Ecto neural progenitor cell (in vitro differentiated cells): ENCODE measurements at regions not wholly inside any gene's neighbourhood (a gene's known extent, or its start where the extent isn't known, plus 50 kb on each side); places are given as distances from the start of the nearest gene placed in this dataset.

Experiments used
- DNase-seq: peaks from one replicate; pipeline ENCODE4 v3.0.0-alpha.2; 2018; ENCODE audit warnings: low spot score

DNA sequence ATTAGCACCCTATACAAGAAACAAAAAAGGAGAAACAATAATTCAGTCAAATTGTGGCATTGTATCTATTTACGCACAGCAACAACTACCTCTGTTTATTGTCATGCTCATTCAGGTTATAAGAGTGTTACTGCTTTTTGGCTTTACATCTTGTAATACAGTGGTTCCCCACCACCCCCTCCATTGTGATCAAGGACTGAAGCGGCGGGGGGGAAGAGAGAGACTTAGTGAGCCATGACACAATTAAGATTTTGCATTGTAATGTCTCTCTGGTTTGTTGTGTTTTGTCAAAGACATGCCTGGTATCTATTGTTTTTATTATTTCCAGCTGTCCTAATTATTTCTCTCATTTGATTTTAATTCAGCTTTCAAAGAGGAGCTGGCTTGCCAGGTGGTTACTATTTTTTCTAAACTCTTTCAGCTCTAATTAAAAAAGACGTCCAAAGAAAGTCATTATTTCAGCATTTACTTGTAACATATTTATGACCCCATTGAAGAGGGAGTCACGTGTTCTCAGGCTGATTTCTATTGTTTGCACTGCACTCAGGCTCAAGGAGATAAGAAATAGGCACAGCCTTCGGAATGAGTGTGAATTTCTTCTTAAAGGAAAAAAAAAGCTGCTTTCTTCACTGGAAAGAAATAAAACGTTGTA, 234.4 kb upstream of the TBL1XR1 start:
- no peak for DNase-seq

DNA sequence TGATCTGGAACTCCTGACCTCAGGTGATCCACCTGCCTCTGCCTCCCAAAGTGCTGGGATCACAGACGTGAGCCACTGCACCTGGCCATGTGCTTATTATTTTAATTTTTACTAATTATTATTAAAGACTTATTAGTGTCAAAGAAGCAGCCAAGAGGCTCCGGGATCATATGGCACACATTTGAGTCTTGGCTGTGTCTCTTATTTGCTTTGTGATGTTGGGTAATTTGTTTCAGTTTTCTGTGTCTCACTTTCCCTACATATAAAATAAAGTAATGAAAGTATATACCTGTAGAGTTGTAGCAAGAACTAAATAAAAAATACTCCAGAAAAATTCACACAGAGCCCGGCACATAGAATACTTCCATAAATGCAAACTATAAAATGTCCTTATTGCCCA, 238.0 kb upstream of the TBL1XR1 start:
- no peak for DNase-seq

DNA sequence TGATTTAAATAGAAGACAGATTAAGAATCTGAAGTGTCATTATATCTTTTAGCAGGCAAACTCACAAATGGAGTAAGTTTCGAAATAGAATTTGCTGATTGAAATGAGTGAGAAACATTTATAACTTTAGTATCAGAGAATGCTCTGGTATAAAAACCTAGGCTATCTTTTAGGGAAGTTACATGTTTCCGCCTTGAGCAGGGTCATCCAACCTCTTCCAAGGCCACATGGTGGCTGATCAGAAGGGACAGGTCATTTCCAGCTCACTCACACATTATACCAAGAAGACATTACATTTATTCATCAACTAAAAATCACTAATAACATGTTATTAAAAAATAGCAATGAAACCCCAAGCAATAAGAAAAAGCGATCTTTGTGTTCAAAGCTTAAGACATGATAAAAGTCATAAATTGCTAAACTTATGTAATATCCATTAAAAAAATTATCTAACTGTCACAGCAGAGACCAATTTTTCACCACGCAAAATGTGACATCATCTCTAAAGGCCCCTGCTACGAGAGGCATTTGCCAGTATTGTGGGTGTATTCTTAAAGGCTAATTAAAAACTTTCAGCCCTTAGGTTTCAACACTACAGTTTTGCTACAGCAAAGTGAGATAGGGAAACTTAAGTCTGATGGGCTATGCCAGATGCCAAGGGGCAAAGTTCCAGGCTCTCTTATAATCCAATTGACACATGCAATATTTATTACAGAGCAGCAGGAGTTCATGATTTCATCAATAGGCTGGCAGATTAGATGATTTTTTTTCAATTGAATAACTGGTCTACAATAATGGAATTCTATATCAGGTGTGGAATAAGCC, 240.4 kb upstream of the TBL1XR1 start:
- DNase-seq, result no peak

DNA sequence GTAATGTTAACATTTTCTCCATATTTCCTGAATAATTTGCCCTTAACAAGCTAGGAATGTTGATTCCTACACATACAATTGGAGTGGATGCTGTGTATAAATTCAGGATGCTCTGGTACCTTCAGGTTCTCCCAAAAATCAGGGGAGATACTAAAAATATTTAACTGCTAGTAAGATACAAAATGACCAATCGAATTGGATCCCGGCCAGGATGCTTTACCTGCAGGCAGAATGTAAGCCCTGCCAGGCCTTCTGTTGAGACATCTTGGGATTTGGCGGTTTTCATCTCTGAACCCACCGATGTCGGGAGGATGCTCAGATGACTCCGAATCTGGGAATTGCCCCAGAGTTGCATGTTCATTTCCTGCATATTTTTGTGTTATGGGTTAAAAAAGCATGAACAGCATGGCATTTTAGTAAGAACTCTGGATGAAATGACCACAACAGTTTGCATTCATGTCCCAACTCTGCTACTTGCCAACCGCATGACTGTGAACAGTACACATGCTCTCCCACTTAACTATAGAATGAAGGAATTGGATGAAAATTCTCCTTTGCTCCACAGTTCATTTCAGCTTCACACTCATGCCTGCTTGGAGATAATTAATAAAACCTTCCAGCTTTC, 241.4 kb upstream of the TBL1XR1 start:
- no peak for DNase-seq

DNA sequence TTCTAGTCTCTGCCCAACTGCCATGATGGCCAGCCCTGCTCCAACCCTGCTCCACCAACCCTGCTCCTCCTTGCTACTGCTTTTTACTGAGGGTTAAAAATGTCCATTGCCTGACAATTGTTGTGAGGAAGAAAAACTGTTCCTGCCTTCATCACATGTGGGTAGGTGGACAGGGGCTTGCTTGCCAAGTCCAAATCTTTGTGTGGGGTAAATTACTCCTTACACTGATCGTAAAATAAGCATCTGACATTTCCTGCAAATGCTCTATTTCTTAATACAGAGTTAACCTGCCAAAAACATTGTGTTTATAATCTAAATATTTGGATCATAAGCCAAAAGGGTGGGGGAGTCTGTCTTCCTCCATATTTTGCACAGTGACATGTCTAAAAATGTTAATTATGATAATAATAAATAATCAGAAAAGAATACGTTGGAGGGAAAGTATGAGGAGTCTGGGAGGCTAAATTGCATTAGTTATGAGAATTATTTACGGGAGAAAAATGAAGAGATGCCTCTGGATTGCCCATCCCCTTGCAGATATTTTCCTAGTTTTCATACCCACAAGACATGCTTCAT, 242.5 kb upstream of the TBL1XR1 start:
- DNase-seq, result no peak

DNA sequence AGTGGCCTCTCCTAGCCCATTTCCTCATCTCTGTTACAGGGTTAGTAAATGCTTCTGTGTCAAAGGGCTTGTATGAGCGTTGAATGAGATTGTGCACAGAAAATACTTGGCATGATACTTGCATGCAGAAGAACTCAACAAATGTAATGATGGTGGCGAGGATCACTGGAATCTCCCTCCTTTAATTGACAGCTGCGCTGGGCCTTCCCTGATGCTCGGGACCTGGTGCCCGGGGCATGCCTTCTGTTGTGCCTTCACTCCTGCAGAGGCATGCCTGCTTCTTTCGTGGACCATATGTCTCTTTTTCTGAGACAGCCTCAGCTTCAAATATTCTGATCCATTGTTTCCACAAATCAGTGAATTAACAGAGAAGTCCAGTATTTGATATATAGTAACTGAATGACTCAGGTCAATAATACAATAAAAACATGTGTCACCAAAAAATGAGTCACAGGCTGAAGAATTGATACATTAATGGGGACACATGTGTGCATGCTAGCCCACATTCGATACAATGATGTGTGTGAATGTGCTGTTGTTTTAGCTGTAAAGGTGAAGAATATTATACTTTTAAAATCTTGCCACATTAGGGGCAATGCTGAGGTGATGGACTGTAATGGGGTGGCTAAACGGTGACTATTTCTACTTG, 243.3 kb upstream of the TBL1XR1 start:
- DNase-seq, result no peak

DNA sequence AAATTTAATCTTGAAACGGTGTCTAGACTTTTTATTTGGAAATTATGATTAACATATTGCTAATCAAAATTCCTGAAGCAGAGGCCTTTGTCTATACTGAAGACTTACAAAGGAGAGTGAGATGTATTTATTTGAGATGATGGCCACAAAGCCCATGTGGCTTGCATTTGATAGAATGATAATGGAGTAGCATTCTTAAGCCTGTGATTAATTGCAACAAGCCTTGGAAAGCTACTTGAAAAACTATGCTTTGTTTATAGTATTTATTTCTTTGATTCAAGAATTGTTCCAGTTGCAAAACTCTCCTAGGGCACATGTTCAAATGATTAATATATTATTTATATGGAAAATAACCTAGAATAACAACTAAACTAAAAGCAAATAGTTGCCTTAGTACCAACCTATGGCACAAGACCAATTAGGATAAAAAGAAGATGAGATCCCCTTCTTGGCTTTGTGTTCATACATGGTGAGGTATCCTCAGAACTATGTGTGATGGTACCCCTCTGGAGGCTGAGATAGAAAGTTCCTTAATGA, 244.1 kb upstream of the TBL1XR1 start:
- no peak for DNase-seq

DNA sequence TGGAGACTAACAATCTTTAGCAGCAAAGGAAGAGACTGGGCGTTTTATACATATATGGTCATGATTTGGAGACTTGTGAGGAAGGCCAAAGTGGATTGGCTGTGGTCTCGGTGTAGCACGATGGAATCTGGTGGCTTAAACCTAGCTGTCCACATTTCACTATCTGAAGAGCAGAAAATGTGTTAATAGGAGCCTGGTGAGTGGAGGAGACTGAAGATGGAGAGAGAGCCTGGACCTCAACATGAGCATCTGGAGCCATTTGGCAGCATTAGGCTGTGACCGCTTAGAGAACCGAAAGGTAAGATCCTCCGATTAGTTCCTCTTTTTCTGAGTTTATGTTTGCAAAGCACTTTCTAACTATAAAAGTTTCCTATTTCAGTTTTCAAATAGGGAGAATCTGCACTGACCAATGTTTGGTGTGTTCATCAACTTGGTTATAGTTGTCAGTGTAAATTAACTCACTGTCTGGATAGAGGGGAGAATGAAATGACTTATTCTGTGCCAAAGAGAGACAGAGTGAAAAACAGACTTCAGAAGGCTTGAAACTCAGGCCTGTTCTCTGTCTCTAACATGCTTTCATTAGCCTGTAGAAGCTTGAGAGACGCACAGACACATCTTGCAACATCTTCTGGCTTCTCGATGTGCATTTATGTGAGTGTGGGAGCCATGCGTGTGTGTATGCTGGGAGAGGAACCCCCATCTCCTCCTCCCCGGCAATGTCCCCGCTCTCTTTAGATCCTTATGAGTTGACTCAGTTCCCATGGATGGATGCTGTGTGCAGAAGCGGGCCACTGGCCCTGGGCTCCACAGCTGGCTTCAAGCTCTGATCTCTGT, 244.7 kb upstream of the TBL1XR1 start:
- no peak for DNase-seq

GRCh38 chr3:177443469-177443868, 246.2 kb upstream of the TBL1XR1 start:
- DNase-seq, result no peak

- DNase-seq, result no peak
These were observed 247.4 kb upstream of the TBL1XR1 start for GRCh38 chr3:177444696-177445095.

DNA sequence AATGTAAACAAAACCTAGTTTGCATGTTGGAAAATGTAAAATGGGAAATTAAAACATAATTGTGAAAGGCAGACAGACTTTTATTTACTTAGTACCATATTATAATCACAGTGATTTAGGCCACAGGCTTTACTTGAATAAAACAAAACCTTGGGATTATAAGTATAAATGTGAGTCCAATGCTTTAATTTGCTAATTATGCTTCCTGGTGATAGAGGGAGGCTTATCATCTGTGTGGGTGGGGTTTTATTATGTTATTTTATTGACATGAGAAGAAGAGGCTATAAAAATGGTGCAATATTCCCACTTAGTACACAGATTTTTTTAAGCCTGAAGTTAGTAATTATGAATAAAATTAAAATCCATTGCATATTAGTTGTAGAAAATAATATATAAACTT, 248.3 kb upstream of the TBL1XR1 start:
- no peak for DNase-seq

GRCh38 chr3:177446165-177446601, 248.9 kb upstream of the TBL1XR1 start:
- no peak for DNase-seq

DNA sequence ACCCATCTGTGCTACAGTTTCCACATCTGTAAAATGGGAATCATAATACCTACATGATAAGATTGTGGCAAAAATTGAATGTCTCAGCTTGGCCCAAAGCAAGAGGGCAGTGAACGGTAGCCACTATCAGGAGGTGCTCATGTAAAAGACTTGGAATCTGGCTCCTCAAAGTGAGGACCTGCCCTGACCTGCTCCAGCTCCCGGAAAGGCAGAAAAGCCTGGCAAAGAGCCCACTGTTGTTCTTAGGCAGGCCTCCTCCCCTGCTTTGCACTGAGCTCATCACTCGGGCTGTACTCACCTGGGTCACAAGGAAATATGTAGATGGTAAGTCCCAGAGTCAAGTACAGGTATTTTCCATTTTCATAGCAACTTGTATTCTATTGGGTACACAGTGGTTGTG, 250.7 kb upstream of the TBL1XR1 start:
- DNase-seq, result no peak

DNA sequence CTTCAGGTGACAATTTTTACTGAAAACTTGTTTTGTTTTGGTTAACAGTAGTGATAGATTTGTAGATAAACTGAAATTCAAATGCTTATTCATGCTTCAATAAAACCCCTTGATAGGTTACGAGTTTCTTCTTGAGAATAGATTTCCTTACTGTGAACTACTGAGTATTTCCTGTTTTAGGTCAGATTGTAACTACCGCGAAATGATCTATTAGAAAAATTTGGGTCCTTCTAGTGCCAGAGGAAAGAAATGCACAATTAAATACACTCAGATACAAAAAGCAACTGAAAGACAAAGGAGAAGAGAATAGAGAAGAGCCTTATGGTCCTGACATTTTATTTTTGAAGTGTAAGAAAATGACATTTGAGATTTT, 251.7 kb upstream of the TBL1XR1 start:
- no peak for DNase-seq

DNA sequence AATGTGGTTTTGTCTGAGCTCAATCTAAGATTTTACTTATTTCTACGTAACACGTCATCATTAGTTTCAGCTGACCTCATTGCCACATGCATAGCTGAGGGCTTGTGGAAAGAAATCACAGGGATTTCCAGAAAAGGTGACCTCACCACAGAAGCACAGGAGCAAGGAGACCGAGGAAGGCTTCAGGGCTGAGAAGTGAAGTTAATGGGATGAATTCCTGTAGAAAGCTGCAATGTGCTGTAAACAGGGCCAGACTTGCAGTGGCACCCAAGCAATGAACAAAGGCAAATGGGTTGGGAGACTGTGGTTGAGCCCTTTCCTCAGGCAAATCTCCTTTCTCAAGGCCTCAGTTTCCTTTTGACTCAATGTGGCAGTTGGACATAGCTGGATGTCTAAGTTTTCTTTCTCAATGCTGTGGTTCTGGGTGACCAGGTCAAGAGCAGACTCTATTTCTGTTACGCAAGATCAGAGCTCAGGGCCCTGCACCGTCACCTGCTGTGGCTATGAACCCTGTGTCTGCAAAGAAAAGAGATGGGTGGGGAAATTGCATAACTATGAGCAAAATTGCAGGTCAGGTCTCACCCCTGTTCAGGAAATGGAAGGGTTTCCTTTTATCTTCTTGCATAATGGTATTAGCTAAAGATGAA, 252.2 kb upstream of the TBL1XR1 start:
- DNase-seq, result no peak

GRCh38 chr3:177451301-177451750, 254.0 kb upstream of the TBL1XR1 start:
- DNase-seq, result no peak

GRCh38 chr3:177451864-177452830, 254.9 kb upstream of the TBL1XR1 start:
- no peak for DNase-seq

GRCh38 chr3:177452831-177453450, 255.7 kb upstream of the TBL1XR1 start:
- DNase-seq, result no peak

- DNase-seq, result no peak
These were observed 256.2 kb upstream of the TBL1XR1 start for GRCh38 chr3:177453451-177453844.
